DND-41 (cell line): ENCODE measurements at regions not wholly inside any gene's neighbourhood (a gene's known extent, or its start where the extent isn't known, plus 50 kb on each side); places are given as distances from the start of the nearest gene placed in this dataset.
"Not testable (repeated sequence)": the region's sequence is repeated elsewhere in the genome, so short reads cannot be mapped to it uniquely, and the experiment has no call there.

Experiments used
- ATAC-seq: fragments of 200-7000 bp; cut with Tn5 transposase; 3 replicates; pipeline ENCODE4 v1.9.1; 2021; ENCODE audit warnings: low read depth; ENCODE audit not compliant: insufficient read depth
- DNase-seq: peaks from one replicate; pipeline ENCODE4 v3.0.0-alpha.2; 2020
- H2AFZ ChIP-seq: 2 replicates; pipeline ENCODE4 v1.6.0; 2012; ENCODE audit warnings: low read depth, low read length
- H3K27ac ChIP-seq: 2 replicates; pipeline ENCODE4 v1.5.1; 2012; ENCODE audit warnings: low read length, inconsistent platforms
- H3K27me3 ChIP-seq: fragments of 200-600 bp; sonication (generic); 2 replicates; pipeline ENCODE4 v1.6.0; 2012; ENCODE audit warnings: low read length, mild to moderate bottlenecking, inconsistent platforms; ENCODE audit not compliant: insufficient read depth, poor library complexity
- H3K36me3 ChIP-seq: 2 replicates; pipeline ENCODE4 v1.5.1; 2012; ENCODE audit warnings: low read length, inconsistent platforms; ENCODE audit not compliant: insufficient read depth
- H3K4me1 ChIP-seq: 2 replicates; pipeline ENCODE4 v1.5.1; 2012; ENCODE audit warnings: mild to moderate bottlenecking, low read length; ENCODE audit not compliant: insufficient read depth
- H3K4me2 ChIP-seq: 2 replicates; pipeline ENCODE4 v1.6.0; 2012; ENCODE audit warnings: mild to moderate bottlenecking, moderate library complexity, low read length, inconsistent platforms; ENCODE audit not compliant: insufficient read depth
- H3K4me3 ChIP-seq, 2 experiments: fragments of 200-600 bp in 1 of 2; shearing (Covaris generic) in 1 of 2; 2 replicates each; pipeline ENCODE4 v1.5.1; 2012 to 2016; ENCODE audit warnings: inconsistent platforms in 2 of 2, low read length in 2 of 2, mild to moderate bottlenecking in 2 of 2, low read depth in 1 of 2, moderate library complexity in 1 of 2
- H3K79me2 ChIP-seq: 2 replicates; pipeline ENCODE4 v1.6.0; 2012; ENCODE audit warnings: low read length, inconsistent platforms; ENCODE audit not compliant: insufficient read depth
- H3K9ac ChIP-seq: 2 replicates; pipeline ENCODE4 v1.6.0; 2012; ENCODE audit warnings: low read depth, mild to moderate bottlenecking, inconsistent platforms, low read length, moderate library complexity
- H3K9me3 ChIP-seq: 2 replicates; pipeline ENCODE4 v1.5.1; 2012; ENCODE audit warnings: low read length, moderate library complexity, mild to moderate bottlenecking, inconsistent platforms; ENCODE audit not compliant: insufficient read depth, severe bottlenecking
- H4K20me1 ChIP-seq: 2 replicates; pipeline ENCODE4 v1.6.0; 2012; ENCODE audit warnings: low read length; ENCODE audit not compliant: insufficient read depth
- CTCF ChIP-seq: IDR thresholded peaks from 2 replicates; pipeline ENCODE4 v1.5.1; 2012; ENCODE audit warnings: borderline replicate concordance, low read length, moderate library complexity, mild to moderate bottlenecking; ENCODE audit not compliant: poor library complexity, severe bottlenecking; ENCODE audit errors: extremely low read depth
- EZH2 ChIP-seq: IDR thresholded peaks from 3 replicates; pipeline ENCODE4 v1.6.1; 2012; ENCODE audit warnings: borderline replicate concordance, low read depth, mild to moderate bottlenecking, moderate library complexity, low read length, inconsistent platforms; ENCODE audit not compliant: severe bottlenecking

GRCh38 chr13:54132720-54133119, 1104.1 kb downstream of the OLFM4 start:
- H3K4me2 ChIP-seq, H4K20me1 ChIP-seq, H3K36me3 ChIP-seq, ATAC-seq, H3K27ac ChIP-seq, H3K9ac ChIP-seq, H3K27me3 ChIP-seq, H3K4me3 ChIP-seq, H3K9me3 ChIP-seq, H3K79me2 ChIP-seq, H2AFZ ChIP-seq, H3K4me1 ChIP-seq, DNase-seq: not testable (repeated sequence)

- Histone ChIP-seq H3K9ac (no peak overlapping the region), H3K4me3 (no peak overlapping the region), H3K4me2 (no peak overlapping the region), H3K36me3 (no peaks in the 10 kb centered on the region), H3K4me1 (no peaks in the 10 kb centered on the region), H2AFZ (no peak overlapping the region), H4K20me1 (no peaks in the 10 kb centered on the region), H3K9me3 (no peaks in the 10 kb centered on the region), H3K27ac (no peak overlapping the region), H3K27me3 (no peaks in the 10 kb centered on the region), H3K79me2 (no peaks in the 10 kb centered on the region)
- no peak for DNase-seq
- no peak for ATAC-seq
- TF ChIP-seq CTCF (no peak), EZH2 (no peak)
These were observed 1105.1 kb downstream of the OLFM4 start for GRCh38 chr13:54133746-54134145.

- no peak overlapping the region for H3K4me2 ChIP-seq
These were observed 1116.2 kb downstream of the OLFM4 start for GRCh38 chr13:54144828-54145227.

GRCh38 chr13:54150851-54151250, 1122.2 kb downstream of the OLFM4 start:
- Histone ChIP-seq H3K4me3 (no peak overlapping the region), H3K9me3 (no peaks in the 10 kb centered on the region), H2AFZ (no peak overlapping the region), H3K4me1 (no peaks in the 10 kb centered on the region), H3K79me2 (no peaks in the 10 kb centered on the region), H4K20me1 (no peaks in the 10 kb centered on the region), H3K27me3 (no peaks in the 10 kb centered on the region), H3K36me3 (no peaks in the 10 kb centered on the region), H3K9ac (no peak overlapping the region), H3K27ac (no peak overlapping the region), H3K4me2 (no peak overlapping the region)
- TF ChIP-seq CTCF (no peak), EZH2 (no peak)
- DNase-seq = no peak
- no peak for ATAC-seq

More at GRCh38 chr13:54144828-54145227, 1116.2 kb downstream of the OLFM4 start:
- TF ChIP-seq CTCF (no peak), EZH2 (no peak)
- Histone ChIP-seq H3K4me3 (no peak overlapping the region), H3K27ac (no peak overlapping the region), H3K36me3 (no peaks in the 10 kb centered on the region), H4K20me1 (no peaks in the 10 kb centered on the region), H3K79me2 (no peaks in the 10 kb centered on the region), H3K27me3 (no peaks in the 10 kb centered on the region), H2AFZ (no peak overlapping the region), H3K4me1 (no peaks in the 10 kb centered on the region), H3K9me3 (no peaks in the 10 kb centered on the region), H3K9ac (no peak overlapping the region)
- no peak for ATAC-seq
- DNase-seq = no peak
